HUDEP-2 (cell line): ENCODE measurements at regions not wholly inside any gene's neighbourhood (a gene's known extent, or its start where the extent isn't known, plus 50 kb on each side); places are given as distances from the start of the nearest gene placed in this dataset.
"Not testable (repeated sequence)": the region's sequence is repeated elsewhere in the genome, so short reads cannot be mapped to it uniquely, and the experiment has no call there.

Experiments used
- DNase-seq, 76 experiments: peaks; one replicate each; lab custom pipeline; 2025; ENCODE audit not compliant: unreplicated experiment in 76 of 76; lab: John Stamatoyannopoulos, UW

DNA sequence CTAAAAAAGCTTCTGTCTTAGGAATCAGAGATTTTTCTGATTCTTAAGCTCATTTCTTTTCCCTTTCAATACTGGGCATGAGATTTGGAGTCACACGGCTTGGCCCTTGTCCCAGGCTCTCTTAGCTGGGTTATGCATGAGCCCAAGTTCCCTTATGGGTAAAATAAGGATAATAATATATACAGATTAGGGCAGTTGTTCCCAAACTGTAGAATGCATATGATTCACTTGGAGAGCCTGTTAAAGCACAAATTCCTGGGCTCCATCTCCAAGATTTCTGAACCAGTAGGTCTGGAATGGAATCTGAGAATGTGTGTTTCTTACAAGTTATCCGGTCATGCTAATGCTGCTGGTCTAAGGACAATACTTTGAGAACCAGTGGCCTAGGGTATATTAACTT, 154.0 kb downstream of the REEP3 start:
- DNase-seq, result no peak

GRCh38 chr10:63677001-63677400, 155.8 kb downstream of the REEP3 start:
- DNase-seq, result no peak

DNA sequence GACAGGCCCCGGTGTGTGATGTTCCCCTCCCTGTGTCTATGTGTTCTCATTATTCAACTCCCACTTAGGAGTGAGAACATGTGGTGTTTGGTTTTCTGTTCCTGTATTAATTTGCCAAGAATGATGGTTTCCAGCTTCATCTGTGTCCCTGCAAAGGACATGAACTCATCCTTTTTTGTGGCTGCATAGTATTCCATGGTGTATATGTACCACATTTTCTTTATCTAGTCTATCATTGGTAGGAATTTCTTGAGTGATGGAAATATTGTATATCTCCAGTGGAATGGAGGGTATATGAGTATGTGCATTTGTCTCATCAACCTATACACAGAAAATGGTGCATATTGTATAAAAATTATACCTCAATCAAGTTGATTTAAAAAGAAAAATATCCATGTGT, 159.3 kb downstream of the REEP3 start:
- DNase-seq, result not testable (repeated sequence)

- DNase-seq, result no peak
These were observed 160.9 kb downstream of the REEP3 start for GRCh38 chr10:63681993-63682697.

- DNase-seq, result not testable (repeated sequence)
These were observed 161.5 kb downstream of the REEP3 start for GRCh38 chr10:63682698-63683052.

DNA sequence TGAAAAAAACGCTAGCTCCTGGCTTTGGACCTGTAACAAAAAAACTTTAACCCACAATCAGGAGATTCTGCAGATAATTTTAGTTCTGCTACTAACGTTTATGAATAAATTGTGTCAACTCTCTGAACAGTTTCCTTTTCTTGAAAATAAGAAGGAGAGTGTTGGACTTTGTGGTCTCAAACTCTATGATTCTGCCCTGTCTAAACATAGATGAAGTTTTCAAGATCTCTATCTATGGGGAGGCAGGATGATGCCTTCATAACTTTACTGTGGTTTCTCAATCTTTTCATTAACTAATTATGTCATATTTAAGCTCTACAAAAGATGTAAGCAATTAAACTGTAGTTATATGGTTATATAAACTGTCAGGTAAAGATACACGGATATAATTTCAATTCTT, 162.0 kb downstream of the REEP3 start:
- DNase-seq, result no peak

- DNase-seq, result no peak
These were observed 162.5 kb downstream of the REEP3 start for GRCh38 chr10:63683686-63684085.

- no peak for DNase-seq
These were observed 163.2 kb downstream of the REEP3 start for GRCh38 chr10:63684257-63684936.

GRCh38 chr10:63689768-63690167, 168.6 kb downstream of the REEP3 start:
- no peak for DNase-seq

DNA sequence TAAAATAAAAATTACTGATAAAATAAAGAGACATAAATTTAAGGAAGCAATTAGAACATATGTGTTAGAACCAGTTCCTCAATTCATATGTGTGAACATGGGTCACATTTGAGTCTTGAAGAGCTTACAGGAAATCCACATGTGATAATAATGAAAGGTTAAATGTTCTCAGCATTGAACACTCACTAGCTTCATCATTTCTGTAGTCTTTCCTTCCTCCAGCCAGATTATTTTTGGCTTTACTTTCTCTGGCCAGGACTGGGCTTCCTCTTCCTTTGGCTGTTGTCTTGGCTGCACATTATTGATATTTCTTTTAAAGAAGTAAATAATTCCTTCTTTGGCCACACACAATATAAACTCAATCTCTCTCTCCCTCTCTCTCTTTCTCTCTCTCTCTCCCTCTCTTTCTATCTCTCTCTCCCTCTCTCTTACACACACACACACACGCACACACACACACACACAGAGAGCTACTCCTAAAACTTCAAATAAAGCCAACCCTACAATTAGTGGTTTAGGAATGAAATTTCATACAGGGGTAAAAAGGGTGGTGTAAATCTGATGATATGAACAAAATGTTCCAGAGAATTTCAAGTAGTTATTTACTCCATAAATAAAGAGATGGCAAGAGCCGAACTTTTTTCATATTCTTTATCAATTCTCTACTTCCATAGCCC, 171.2 kb downstream of the REEP3 start:
- DNase-seq, result no peak

DNA sequence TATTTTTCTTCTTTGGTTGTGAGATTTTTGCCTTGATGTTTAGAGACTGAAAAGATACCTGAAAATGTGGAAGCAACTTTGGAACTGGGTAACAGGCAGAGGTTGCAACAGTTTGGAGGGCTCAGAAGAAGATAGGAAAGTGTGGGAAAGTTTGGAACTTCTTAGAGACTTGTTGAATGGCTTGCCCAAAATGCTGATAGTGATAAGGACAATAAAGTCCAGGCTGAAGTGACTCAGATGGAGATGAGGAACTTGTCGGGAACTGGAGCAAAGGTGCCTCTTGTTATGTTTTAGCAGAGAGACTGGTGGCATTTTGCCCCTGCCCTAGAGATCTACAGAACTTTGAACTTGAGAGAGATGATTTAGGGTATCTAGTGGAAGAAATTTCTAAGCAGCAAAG, 171.8 kb downstream of the REEP3 start:
- DNase-seq, result not testable (repeated sequence)

DNA sequence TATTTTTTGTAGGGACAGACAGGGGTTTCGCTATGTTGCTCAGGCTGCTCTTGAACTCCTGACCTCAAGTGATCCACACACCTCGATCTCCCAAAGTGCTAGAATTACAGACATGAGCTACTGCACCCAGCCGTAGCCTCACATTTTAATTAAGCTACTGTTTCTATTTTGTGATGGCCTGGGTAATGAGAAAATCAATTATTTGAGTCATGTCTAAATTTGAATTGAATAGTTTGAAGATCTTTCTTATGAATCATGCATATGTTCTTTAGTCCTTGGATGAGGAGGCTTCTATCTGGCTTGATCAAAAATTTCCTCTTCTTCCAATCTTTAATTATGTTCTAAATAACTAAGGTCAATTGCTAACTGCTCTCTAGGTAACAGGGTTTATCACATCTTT, 175.0 kb downstream of the REEP3 start:
- no peak for DNase-seq

DNA sequence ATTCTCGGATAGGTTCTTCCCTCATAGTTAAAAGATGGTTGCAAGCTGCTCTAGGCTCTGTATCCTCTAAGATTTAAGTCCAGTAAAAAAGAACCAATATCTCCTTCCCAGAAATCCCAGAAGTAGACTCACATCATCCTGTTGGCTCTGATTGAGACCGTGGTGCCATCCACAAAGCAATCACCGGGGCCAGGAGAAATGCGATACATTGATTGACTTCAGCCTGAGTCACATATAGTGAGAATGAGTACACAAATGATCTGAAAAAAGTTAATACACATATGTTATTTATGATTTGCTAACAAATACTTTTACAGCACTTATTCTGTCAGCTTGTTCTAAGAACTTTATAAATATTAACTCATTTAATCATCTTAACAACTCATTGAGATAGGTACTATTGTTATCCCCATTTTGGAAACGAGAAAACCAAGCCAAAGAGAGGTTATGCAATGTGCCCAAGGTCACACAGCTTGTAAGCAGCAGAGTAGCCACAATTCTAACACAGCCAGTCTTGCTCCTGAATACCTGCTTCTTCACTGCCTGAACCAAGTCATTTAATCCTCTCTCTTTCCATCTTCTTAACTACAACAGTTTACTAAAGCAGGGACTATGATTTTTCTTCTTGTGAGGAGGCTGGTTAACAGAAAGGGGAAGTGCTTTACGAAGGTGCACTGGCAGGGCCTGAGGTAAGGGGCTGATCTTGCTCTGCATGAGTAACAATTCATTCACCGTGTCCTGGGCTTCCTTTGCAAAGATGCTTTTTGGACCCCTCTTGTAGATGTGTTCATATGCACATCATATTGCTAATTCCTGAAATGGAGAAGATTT, 177.0 kb downstream of the REEP3 start:
- no peak for DNase-seq

- no peak for DNase-seq
These were observed 177.6 kb downstream of the REEP3 start for GRCh38 chr10:63698787-63699150.

DNA sequence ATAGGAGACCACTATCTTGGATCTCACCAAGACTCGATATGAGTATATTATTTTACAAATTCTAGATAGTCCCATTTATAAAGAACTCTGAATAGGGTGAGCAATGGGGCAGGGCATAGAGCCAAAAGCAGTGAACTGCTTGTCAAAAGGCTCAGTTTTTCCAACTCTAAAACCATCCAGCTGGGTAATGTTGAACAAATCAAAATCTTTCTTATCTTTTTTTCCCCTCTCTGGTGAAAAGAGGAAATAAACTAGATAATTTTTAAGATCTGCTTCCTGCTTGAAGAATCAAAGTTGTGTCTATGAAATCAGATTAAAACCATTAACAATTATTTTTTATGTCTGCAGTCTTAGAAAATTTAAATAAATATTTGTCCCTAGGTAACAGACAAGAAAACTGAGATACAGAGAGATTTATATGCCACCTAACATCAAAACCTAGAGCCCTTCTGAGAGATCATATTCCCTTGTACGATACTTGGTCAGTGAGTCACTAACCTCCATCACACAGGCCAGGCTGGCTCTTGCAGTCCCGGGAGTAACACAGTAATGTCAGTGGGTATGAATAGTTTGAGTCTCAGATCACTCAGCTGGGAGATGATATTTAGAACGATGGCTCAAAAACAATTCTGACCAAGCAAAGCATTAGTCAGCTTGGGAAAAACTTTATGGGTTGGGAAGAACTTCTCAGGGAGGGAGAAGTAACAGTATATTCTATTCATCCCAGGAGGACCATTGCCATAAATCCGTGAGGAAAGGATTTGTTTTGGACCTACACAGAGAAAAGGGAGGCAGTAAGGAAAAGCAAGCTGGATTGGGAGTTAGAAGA, 178.8 kb downstream of the REEP3 start:
- peak in 1 of 76 experiments; percentile 3 for DNase-seq

GRCh38 chr10:63700631-63701156, 179.5 kb downstream of the REEP3 start:
- no peak for DNase-seq

DNA sequence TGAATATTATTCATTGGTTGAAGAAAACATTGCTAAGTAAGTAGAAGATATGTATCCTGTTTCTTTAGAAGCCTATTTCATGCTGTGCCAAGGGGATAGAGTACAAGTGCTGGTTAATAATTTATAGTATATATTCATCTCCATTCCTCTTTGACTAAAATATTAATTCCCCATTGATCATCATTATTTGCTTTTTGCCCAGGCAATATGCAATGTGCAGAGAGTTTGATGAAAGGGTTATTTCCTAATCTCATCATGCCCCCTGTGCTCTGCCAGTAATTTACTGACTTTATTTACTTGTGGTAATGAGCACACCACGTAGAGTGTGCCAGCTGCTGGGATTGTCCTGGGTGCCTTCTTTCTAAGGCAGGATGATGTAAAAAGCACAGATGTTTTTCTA, 180.9 kb downstream of the REEP3 start:
- DNase-seq, result no peak

GRCh38 chr10:63703113-63703670, 182.0 kb downstream of the REEP3 start:
- no peak for DNase-seq

DNA sequence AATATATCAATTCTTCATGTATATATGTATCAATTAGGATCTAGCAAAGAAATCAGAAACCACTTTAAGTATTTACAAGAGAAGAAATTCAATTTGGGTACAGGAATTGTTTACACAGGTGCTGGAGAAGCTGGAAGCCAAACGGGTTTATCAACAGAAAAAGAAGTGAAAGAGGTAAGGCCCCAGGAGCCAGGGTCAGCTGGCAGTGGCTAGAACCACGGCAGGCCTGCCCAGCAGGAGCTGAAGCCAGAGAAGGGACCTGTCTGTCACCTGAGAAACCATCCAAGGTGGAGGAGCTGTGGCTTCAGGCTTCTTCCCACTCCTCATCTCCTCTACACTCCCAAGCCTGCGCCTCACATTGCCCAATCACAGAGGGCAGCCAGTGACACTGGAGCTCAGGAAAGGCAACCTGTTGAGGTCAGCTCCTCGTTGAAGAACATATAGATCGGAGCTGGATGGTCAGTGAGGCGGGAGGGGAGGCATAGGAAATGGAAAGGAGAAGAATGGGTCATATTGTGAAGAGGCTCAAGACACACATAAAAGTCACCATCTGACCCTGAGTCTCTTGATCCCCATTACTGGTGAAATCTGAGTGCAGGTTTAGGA, 182.6 kb downstream of the REEP3 start:
- DNase-seq, result no peak
